Ishikawa (cell line): ENCODE measurements at regions not wholly inside any gene's neighbourhood (a gene's known extent, or its start where the extent isn't known, plus 50 kb on each side); places are given as distances from the start of the nearest gene placed in this dataset.

Source experiments
- CEBPB ChIP-seq: IDR thresholded peaks from 2 replicates; pipeline ENCODE4 v1.6.1; 2012
- CREB1 ChIP-seq: IDR thresholded peaks from 2 replicates; pipeline ENCODE4 v1.6.1; 2012; ENCODE audit warnings: low read depth
- EGR1 ChIP-seq: IDR thresholded peaks from 2 replicates; pipeline ENCODE4 v1.6.1; 2012
- EP300 ChIP-seq: IDR thresholded peaks from 2 replicates; pipeline ENCODE4 v1.6.1; 2012; ENCODE audit warnings: borderline replicate concordance
- FOXM1 ChIP-seq: IDR thresholded peaks from 2 replicates; pipeline ENCODE4 v1.6.1; 2012; ENCODE audit warnings: low read depth, borderline replicate concordance
- NFIC ChIP-seq: IDR thresholded peaks from 2 replicates; pipeline ENCODE4 v1.6.1; 2012
- RAD21 ChIP-seq: IDR thresholded peaks from 2 replicates; pipeline ENCODE4 v1.6.1; 2012; ENCODE audit warnings: low read depth
- TAF1 ChIP-seq: IDR thresholded peaks from 2 replicates; pipeline ENCODE4 v1.6.1; 2012; ENCODE audit warnings: low read depth, mild to moderate bottlenecking
- TCF12 ChIP-seq: IDR thresholded peaks from 2 replicates; pipeline ENCODE4 v1.6.1; 2012; ENCODE audit warnings: low read depth
- TEAD4 ChIP-seq: IDR thresholded peaks from 2 replicates; pipeline ENCODE4 v1.6.1; 2012
- YY1 ChIP-seq: IDR thresholded peaks from 2 replicates; pipeline ENCODE4 v1.6.1; 2012; ENCODE audit warnings: low read depth
- ZBTB7A ChIP-seq: IDR thresholded peaks from 2 replicates; pipeline ENCODE4 v1.6.1; 2012; ENCODE audit warnings: low read depth
- TF ChIP-seq, protein P1 (sequence below): IDR thresholded peaks from 2 replicates; pipeline ENCODE4 v1.6.1; 2012
- TF ChIP-seq, protein P2 (sequence below): IDR thresholded peaks from 2 replicates; pipeline ENCODE4 v1.6.1; 2012; ENCODE audit warnings: low read depth, mild to moderate bottlenecking
- TF ChIP-seq, protein P3 (sequence below): IDR thresholded peaks from 2 replicates; pipeline ENCODE4 v1.6.1; 2012

DNA sequence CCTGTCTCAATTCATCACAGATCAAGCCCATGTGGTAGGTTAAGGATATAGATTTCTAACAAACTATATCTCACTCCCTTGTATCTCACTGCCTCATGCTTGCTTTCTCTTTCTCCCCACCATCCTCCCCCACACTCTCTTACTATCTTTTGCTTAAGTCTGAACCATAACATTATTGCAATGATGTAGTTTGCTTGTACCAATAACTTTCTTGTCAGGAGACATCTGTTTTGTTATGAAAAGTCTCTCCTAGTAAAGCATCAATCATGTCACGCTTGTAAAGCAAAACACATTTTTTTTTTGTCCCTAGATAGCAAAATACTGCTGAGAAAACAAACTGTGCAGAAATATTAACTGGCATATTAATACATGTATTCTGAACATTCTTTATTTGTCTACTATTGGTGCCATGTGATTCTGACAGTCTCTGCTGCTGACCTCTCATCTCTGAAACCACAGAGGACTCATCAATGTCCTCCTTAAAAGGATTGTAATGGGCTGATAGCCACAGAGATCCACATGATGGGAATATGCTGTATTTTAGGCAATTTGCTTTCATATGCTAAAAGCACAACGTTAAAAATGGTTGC is 217.5 kb downstream of the VEGFC start:
- TF ChIP-seq CREB1, result no peak
- TF ChIP-seq EP300, result no peak
- TF ChIP-seq NFIC, result no peak
- TF ChIP-seq, protein P1, sequence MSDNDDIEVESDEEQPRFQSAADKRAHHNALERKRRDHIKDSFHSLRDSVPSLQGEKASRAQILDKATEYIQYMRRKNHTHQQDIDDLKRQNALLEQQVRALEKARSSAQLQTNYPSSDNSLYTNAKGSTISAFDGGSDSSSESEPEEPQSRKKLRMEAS, result no peak
- no peak for TF ChIP-seq YY1

DNA sequence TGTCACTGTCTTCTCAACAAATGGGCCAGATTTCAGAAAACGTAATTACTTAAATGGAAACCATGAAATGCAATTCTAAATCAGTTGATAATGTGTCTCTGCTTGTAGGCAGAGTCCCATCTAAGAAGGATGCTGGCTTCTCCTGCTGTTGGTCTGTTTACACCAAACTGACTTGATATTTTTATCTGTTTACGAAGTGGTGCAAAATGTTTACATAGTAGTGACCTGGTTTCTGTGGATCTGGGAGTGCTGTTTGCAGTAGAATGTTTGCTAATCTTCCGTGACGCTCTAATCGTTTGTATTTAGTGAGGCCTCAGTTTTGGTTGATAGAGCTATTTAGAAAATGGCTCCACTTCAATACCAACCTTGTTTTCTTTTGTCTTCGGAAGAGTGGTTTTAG is 213.5 kb downstream of the VEGFC start:
- TF ChIP-seq ZBTB7A (no peak), FOXM1 (no peak), YY1 (no peak), CREB1 (no peak), EGR1 (no peak), TAF1 (no peak)
- TF ChIP-seq, protein P2, sequence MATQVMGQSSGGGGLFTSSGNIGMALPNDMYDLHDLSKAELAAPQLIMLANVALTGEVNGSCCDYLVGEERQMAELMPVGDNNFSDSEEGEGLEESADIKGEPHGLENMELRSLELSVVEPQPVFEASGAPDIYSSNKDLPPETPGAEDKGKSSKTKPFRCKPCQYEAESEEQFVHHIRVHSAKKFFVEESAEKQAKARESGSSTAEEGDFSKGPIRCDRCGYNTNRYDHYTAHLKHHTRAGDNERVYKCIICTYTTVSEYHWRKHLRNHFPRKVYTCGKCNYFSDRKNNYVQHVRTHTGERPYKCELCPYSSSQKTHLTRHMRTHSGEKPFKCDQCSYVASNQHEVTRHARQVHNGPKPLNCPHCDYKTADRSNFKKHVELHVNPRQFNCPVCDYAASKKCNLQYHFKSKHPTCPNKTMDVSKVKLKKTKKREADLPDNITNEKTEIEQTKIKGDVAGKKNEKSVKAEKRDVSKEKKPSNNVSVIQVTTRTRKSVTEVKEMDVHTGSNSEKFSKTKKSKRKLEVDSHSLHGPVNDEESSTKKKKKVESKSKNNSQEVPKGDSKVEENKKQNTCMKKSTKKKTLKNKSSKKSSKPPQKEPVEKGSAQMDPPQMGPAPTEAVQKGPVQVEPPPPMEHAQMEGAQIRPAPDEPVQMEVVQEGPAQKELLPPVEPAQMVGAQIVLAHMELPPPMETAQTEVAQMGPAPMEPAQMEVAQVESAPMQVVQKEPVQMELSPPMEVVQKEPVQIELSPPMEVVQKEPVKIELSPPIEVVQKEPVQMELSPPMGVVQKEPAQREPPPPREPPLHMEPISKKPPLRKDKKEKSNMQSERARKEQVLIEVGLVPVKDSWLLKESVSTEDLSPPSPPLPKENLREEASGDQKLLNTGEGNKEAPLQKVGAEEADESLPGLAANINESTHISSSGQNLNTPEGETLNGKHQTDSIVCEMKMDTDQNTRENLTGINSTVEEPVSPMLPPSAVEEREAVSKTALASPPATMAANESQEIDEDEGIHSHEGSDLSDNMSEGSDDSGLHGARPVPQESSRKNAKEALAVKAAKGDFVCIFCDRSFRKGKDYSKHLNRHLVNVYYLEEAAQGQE, result no peak
- TF ChIP-seq, protein P3, sequence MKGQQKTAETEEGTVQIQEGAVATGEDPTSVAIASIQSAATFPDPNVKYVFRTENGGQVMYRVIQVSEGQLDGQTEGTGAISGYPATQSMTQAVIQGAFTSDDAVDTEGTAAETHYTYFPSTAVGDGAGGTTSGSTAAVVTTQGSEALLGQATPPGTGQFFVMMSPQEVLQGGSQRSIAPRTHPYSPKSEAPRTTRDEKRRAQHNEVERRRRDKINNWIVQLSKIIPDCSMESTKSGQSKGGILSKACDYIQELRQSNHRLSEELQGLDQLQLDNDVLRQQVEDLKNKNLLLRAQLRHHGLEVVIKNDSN, result no peak

DNA sequence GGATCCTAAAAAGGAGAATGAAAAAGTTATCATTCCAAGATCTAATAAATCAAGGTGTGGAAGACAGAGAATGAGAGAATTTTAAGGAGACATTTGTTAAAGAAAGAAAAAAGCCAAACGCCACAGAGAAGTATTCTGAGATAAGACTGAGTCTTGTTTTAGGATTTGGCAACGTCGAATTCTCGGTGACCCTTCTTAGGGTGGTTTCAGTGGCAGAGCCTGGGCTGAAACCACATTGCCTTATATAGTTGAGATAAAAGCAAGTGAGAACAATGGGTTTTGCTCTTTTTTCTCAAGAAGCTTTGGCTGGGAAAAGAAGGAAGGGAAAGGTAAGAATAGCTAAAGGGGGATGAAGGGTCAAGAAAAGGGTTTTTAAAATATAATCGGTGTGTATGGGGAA is 209.4 kb downstream of the VEGFC start:
- no peak for TF ChIP-seq EGR1
- no peak for TF ChIP-seq RAD21
- TF ChIP-seq CREB1, result no peak
- TF ChIP-seq, protein P2, result no peak
- no peak for TF ChIP-seq TCF12
- TF ChIP-seq YY1, result no peak
- TF ChIP-seq, protein P1, result no peak
- TF ChIP-seq TAF1, result no peak
- no peak for TF ChIP-seq EP300
- TF ChIP-seq TEAD4, result no peak

DNA sequence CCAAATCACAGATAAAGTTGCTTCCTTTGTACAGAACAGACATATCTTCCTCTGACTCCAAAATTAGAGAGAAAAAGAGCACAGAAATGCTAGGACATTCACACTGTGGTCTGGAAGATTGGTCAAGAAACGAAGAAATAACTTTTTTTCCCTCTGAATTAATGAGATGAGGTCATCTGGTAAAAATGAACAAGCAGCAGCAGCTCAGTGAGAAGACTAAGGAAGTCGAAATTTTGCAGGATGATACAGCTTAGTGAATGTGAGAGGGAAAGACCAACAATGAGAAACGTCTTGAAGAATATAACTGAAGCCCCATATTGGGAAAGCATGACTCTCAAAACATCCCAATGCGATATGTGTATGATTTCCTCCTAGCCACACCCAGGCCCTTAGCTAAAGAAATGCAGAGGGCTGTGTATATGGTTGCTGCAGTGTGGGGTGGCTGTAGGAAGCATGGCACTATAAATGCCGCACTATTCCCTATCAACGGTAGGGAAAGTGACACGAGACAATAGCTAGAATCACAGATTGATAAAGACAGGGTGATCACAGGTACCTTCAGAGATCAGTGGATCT is 208.6 kb downstream of the VEGFC start:
- no peak for TF ChIP-seq EGR1
- TF ChIP-seq CEBPB, result no peak
- no peak for TF ChIP-seq YY1
- no peak for TF ChIP-seq RAD21

DNA sequence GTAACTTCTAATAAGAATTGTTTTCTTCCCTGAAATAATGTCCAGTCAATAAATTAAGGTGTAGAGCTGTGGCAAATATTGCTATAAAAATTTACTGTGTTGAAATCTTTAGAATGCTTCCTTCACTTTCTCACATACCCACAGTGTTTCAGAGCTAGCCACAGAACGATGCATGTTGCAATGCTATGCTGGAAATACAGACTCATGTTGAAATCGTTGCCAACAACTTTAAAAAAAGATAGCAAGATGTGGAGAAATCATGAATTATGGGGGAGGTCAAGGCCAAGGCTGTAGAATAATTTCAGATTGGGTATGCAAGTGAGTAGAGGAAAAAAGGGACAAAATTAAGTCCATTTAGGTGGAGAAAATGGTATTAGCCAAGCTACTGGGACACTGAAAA is 204.8 kb downstream of the VEGFC start:
- TF ChIP-seq EGR1 (no peak), FOXM1 (no peak), NFIC (no peak), TCF12 (no peak), TEAD4 (no peak)
- TF ChIP-seq, protein P1, result no peak
- TF ChIP-seq, protein P2, result no peak
- TF ChIP-seq, protein P3, result no peak
